ENCODE measurements at regions not wholly inside any gene's neighbourhood (a gene's known extent, or its start where the extent isn't known, plus 50 kb on each side); places are given as distances from the start of the nearest gene placed in this dataset.
"Not testable (repeated sequence)": the region's sequence is repeated elsewhere in the genome, so short reads cannot be mapped to it uniquely, and the experiment has no call there.

DNA sequence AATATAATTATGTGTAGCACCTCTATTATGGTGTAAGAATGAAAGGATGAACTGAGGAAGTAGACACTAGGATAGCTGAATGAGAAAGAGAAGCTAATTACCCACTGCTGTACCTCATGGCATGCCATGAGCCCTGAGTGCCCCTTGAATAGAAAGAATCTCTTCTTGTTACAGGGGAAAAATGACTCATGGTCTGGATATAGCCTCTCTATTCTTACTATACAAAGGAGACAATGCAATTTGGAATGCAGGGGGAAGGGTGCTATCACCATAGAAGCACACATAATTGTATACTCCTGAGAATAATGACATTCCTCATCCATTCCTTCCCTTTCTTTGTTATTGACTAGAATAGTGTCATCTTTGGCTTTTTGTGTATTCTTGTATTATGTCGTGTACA is 385.2 kb downstream of the CDH7 start:
- DNase-seq, result peak; percentile 70

DNA sequence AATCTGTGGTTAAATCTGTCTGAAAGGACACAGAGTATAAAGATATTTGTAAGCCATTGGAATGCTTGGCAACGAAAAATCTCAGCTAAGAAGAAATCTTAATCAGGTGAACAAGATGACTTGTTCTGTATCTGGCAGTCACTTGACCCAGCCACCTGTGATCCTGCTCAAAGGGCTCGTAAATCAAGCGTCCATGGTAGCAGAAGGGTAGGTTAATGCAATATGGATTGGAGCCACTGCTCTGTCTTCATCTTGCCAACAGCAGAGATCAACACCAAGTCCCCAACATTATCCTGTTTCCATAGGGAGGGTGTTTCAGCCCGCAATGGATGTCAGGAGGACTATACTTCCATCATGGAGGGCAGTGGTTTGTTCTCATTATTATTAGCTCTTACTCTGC is 378.4 kb downstream of the CDH7 start:
- no peak for DNase-seq

DNA sequence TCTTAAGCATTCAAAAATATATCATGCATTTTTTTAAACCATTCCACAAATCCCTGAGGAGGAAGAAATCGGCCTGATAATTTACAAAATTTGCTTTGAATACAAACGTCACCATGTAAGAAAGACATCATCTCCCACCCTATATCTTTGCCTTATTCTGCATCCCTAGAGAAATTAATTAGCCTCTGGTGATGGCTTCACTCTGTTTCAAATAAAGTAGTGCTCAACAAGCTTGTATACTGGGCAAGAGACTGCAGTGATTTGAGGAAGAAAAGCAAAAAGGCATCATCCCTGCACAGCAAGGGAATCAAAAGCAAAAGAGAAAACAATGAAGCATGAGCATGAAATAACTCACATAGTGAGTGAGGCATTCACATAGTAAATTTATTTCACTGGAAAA is 375.5 kb downstream of the CDH7 start:
- no peak for DNase-seq

DNA sequence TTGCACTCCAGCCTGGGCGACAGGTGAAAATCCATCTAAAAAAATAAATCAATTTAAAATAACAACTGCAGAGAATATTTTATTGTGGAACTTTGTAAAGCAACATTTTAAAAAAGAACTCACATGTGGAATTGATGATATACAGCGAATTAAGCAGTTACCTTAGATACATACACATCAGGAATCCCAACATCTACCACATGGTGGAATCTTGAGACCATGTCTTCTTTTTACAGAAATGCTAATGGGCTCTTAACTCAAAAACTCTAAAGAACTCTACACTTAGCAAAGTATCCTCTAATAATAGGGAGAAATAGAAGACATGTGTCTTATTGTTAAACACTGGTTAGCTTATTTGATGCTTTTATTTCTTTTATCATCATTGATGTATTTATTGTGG is 373.6 kb downstream of the CDH7 start:
- DNase-seq, result no peak

DNA sequence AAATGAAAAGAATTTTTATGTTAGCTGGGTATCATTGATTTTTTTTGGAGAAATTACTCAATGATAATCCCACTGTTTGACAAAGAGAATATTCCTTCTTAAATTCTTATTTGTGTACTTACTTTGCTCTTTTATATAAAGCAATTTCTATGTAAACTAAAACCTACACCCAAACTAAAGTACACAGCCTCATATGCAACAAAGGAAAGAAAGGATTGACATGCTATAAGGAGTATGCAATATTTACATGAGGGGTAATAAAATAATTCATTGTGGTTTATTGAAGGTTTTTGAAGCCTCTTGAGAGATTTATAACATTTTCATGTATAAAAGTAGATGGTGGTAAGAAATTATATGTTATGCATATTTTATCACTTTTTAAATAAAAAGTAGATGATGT is 368.5 kb downstream of the CDH7 start:
- no peak for DNase-seq

DNA sequence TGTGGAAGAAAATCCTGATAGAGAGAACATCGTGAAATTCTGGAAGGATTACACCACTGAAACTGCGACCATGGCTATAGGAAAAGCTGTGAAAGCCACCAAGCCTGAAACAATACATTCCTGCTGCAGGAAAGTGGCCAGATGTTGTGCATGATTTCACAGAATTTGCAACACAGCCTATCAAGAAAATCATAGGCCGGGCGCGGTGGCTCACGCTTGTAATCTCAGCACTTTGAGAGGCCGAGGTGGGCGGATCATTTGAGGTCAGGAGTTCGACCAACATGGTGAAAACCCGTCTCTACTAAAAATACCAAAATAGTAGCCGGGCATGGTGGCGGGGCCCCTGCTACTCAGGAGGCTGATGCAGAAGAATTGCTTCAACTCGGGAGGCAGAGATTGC is 360.2 kb downstream of the CDH7 start:
- DNase-seq, result no peak

DNA sequence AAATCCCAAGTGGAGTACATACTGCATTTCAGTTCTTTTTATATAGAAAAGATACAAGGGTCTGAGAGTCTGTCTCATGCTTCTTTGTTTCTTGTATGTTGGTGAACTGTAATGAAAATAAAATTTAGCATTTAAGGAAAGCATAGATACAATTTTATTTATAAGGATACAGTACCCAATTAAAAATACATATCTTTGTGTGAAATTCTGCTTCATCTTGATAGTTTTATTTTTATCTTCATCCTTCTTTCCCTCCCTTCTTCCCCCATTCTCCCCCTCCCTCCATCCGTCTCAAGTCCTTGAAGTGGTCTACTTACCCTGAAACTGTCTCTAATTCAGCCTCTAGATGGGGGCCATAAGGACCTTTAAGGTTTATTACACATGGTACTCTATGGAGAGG is 359.8 kb downstream of the CDH7 start:
- no peak for DNase-seq

DNA sequence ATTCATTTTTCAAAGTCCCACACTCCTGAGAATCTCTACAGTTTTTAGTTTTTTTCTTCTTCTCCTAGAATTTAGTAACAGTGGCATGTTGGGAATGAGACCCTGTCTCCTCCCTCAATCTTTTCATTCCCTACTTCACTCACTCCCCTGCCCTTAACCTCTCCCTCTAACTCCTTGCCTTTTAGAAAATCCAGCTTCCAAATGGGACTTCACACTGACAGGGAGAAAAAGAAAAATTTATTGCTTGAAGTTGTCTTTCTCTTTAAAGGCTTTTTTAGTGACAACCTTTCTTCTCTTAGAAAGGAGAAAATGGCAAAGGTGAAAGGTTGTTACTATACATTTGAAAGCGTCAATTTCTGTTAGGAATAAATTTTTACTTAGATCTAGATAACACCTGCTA is 359.2 kb downstream of the CDH7 start:
- DNase-seq, result no peak

DNA sequence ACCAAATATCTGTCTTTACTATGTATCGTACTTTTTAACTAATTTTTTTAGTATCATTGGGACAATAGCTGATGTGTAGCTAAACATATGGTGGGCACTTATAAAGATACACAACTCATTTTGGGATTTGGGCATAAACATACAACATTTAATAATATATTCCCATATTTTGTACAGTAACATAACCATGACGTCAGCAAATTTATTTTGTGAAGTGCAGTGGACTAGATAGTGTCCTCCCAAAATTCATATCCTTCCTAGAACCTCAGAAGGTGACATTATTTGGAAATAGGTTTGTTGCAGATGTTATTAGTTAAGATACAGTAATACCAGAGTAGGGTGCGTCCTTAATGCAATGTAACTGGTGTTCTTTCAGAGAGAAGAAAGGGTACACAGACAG is 356.7 kb downstream of the CDH7 start:
- DNase-seq, result no peak

DNA sequence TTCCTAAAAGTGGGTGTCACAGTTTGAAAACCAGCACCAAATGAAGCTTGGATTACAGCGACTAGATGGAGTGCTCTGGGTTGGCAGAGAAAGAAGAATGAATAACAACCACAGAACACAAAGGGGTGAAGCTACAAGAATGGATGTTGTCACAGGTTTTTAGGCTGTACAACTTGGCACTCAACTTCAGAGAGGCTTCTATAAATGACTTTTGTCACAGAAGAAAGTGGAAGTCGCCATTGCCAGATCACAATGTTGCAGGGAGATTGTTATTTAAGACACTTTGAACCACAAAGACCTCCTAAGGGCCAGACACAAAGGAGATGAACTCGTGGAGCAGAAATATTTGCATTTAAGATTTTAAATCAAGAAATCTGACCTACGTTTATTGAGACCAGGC is 354.2 kb downstream of the CDH7 start:
- DNase-seq, result no peak

DNA sequence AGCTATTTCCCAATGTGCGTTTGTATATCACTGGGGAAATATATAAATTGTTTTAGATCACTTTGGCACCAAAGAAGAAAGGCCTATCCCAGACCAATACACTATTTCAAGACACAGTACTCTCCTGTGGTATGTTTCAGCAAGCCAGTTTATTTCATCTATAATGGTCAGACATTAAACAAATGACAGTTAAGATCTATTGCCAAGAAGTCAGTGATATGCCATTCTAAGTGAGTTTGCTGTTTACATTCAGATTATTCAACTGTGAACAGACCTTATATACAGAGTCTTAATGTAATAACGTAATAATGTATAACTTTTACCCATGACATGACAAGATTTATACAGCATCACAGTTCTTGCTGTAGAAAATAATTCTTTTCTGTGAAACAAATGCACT is 352.7 kb downstream of the CDH7 start:
- no peak for DNase-seq

DNA sequence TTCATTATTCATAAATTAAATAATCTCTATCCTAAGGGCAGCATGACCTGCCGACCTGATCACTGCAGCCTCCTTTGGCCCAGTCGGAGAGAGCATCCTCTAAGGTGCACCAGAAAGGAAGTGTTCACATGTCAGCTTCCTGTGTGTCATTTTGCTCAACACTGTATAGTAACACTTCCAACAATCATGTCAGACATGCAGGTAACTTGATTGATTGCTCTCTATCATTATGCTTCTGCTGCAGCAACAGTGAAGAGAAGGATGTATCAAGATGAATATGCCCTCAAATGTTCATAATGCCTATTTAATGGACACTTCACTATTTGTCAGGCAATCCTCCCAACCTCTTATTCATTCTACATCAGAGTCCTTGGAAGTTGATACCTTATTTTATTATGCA is 332.3 kb downstream of the CDH7 start:
- DNase-seq, result no peak

DNA sequence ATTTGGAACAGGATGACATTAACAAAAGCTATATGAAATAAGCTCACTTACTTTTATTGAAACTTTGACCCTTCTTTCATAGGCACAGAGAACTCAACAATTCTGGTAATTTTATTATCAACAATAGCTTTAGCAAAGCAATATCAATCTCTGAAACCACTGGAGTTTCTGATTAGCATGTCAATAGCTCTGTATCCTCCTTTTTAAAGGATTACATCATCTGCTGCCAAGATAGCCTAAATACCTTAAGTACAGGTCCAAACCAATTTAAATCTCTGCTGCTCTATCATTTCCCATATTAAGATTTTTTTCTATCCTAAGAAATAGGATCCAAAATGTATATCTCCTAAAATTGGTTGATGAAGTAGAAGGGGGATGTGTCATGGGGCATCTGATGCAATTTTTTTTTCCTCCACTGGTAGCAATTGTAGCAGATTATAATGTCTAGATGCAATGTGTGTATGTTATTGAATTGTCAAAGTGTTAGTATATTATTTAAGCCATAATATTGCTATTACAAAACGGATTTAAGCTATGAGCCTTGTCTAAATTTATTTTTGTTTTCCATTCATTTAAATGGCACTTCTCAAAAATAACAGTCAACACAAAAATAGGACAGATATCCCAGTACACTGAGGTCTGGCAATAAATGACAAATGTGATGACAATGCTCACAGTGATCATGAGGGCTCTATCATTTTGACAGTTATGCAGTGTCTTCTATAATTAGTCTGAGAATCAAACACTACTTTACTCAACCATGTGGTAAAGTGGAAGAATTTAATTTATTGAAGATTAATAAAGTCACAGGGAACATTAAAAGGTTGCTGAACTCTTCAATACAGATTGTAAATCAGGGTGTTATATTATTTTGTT is 328.4 kb downstream of the CDH7 start:
- no peak for DNase-seq

DNA sequence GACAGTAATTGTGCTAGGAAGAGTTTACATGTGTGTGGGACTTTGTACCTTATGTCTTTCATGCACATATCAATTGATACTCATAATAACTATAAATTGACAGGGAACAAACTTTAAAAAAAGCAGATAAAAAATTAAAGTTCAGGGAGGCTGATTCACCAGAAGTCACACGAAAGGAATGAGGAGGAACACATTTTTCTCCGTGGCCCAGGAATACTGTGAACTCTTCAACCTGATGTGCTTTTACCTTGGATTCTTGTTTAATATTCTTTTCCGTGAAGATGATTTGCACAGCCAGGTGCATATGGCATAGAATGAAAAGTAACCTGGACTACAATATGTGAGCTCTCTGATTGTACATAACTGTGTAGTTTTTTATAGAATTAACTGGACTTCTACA is 326.3 kb downstream of the CDH7 start:
- DNase-seq, result no peak

DNA sequence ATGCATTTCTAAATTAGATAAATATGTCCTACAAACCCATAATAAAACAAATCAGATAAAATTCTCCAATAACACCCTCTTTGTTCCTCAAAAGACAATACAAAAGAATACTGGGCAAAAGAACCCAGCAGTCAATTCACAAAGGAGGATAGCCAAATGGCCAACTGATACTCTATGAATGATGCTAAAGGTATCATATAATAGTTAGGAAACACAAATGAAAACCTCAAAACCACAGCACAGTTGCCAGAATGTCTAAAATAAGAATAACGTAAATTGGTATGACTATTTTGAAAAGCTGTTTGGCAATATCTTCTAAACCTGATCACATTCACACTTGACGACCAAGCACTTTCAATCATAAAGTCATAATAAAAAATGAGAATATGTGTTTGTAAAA is 315.4 kb downstream of the CDH7 start:
- DNase-seq, result no peak

DNA sequence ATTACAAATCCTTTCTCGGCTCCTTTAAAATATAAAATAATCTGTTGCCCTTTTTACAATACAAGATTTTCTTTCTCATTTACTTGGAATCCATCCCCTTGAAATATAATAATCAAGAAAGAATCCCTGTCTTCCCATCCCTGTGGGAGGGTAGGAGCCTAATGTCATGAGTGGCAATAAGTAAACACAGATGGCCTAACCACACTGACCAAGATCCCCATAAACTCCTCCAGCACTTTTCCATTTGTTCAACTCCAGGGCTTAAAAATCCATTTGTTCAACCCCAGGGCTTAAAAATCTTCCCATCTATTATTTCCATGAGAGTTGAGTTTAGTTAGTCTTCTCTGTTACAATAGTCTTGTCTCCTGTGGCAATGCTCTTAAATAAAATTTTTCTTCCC is 297.6 kb downstream of the CDH7 start:
- DNase-seq, result no peak

DNA sequence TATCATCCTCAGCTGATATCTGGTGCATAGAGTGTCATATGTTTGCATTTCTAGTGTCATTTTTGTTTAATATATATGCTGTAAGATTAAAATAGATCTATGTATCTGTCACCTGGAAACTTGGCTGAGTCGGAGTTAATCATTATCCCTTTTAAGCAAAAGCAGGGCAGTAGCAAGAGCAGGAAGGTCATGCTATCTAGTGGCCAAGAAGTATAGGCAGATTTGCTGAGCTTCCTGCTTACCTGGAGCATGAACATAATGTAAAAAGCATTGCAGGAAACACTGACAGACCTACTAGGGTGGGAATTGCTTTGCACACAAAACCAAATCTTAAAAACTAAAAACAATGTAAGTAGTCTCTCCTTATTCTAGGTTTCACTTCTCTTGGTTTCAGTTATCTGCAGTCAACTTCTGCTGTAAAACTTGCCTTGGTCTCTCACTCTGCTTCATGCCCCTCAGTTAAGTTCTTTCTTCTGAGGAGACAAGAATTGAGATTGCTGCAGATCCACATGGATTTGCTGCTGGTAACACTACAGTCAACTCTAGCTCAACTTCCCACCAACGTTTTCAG is 295.3 kb downstream of the CDH7 start:
- DNase-seq, result no peak

DNA sequence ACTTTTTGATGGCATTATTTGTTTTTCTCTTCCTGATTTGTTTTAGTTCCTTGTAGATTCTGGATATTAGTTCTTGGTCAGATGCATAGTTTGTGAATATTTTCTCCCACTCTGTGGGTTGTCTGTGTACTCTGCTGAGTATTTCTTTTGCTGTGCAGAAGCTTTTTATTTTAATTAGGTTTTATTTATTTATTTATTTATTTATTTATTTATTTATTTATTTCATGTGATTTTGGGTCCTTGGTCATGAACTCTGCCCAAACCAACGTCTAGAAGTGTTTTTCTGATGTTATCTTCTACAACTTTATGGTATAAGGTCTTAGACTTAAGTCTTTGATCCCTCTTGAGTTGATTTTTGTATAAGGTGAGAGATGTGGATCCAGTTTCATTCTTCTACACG is 292.2 kb downstream of the CDH7 start:
- DNase-seq, result no peak

DNA sequence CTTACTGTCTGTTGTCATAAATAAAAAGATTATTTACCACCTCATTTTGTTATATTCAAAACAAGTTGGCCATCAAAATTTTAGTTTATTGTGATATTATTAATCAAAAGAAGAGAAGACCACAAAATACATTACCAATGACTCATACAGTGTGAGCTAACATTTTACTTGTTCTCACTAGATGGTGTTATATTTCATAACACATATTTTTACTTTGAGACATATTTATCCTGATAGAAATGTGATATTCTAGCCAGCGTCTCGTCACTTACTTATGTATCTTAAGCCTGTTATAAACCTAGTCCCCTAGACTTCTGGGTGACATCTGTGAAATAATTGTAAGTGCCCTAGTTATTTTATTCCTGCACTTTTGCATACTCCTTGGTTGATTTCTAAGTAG is 263.2 kb downstream of the CDH7 start:
- no peak for DNase-seq

DNA sequence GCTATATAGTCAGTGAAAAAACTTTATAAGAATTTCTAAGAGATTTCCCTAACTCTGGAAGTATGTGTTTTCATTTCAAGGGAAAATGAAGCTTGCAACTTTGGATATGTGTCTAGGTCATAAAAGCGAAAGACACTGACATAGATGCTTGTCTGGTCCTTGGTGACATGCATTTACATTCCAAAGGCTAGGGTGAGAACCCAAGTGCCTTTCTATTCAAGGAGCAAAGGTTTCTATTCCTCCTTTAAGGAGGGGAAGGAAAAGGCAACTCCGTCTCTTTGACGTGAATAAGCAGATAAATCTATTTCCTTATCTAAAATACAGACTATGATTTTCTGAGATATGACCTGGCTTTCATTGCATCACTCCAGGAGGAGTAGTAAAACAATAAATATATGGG is 261.1 kb downstream of the CDH7 start:
- no peak for DNase-seq

DNA sequence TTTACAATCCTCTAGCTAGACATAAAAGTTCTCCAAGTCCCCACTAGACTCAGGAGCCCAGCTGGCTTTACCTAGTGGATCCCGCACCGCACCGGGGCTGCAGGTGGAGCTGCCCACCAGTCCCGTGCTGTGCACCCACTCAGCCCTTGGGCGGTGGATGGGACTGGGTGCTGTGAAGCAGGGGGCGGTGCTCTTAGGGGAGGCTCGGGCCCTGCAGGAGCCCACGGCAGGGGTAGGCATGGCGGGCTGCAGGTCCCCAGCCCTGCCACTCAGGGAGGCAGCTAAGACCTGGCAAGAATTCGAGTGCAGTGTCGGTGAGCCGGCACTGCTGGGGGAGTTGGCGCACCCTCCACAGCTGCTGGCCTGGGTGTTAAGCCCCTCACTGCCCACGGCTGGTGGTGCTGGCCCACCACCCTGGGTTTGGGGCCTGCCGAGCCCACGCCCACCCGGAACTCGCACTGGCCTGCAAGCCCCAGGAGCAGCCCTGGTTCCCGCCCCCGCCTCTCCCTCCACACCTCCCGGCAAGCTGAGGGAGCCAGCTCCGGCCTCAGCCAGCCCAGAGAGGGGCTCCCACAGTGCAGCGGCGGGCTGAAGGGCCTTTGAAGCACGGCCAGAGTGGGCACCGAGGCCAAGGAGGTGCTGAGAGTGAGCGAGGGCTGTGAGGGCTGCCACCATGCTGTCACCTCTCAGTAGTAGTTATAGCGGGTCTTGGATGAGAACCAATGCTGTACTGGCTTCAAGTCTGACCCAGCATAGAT is 255.2 kb downstream of the CDH7 start:
- no peak for DNase-seq

DNA sequence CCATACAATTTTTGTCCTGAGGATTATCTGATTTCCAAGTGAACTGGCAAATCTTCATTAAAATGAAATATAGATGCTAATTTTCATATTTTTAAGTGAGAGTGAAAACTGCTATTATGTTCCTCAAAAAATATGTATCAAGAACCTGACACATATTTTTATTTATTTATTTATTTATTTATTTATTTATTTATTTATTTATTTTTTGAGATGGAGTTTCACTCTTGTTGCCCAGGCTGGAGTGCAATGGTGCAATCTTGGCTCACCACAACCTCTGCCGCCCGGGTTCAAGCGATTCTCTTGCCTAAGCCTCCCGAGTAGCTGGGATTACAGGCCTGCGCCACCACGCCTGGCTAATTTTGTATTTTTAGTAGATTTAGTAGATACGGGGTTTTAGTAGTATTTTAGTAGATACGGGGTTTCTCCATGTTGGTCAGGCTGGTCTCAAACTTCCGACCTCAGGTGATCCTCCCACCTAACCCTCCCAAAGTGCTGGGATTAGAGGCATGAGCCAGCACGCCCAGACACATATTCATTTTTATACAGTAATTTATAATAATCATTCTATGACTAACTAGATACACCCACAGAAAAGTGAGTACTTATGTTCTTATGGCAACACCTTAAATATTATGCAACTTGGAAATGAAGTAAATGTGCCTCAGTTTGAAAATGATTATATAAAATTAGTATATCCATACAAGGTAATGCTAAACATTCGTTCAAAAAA is 248.3 kb downstream of the CDH7 start:
- not testable (repeated sequence) for DNase-seq

DNA sequence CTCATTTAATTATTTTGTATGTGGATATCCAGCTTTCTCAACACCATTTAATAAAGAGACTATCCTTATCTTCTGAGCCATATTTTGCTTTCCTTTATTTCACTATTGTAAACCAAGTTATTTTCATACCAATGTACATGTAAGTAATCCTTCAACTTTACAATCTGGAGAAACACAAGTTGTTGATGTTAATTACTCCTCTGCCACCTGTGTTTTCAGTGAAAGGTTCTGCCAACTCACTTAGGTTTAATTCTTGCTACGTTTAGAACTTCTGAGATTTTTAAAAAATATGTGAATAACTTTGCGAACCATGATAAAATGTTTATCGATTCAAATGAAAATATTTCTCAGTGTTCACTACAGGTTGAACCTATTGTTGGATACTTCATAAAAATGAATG is 244.4 kb downstream of the CDH7 start:
- no peak for DNase-seq

DNA sequence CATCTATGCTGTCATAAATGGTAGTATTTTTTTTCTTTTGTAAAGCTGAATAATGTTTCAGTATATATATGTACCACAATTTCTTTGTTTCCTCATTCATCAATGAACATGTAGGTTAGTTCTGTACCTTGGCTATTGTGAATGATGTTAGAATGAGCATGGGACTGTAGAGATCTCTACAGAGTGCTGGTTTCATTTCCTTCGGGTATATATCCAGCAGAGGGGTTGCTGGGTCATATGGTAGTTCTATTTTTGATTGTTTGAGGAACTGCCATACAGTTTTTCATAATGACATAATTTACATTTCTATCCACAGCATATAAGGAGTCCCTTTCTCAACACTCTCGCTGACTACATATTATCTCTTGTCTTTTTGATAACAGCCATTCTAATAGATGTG is 243.5 kb downstream of the CDH7 start:
- no peak for DNase-seq
